HuH-7 (cell line): ENCODE measurements at regions not wholly inside any gene's neighbourhood (a gene's known extent, or its start where the extent isn't known, plus 50 kb on each side); places are given as distances from the start of the nearest gene placed in this dataset.

Source experiments
- DNase-seq: peaks from one replicate; pipeline ENCODE4 v3.0.0; 2011; ENCODE audit warnings: low spot score

DNA sequence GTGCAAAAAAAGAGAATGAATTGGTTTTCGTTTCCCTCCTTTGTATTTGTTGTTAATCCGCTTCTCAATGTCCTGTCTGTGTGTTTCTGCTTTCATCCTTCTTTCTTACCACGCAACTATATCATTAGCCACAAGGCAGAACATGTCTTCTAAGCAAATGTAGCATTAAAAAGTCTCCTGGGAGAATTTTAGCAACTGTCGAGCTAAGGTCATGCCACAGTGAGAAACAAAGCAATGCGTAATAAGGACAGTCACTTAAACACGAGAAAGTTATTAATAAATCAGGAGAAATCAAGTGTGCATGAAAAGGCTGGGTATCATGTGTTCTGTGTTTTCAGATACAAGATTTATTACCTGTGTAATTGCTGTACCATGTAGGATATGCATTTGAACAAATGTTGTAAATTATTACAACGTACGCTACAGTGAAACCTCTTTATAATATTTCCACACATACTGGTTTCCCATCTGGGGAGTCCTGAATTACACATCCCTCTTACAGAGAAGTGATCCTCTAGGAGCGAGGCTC is 890.8 kb downstream of the TRIML1 start:
- no peak for DNase-seq

GRCh38 chr4:189032606-189033338 is 893.5 kb downstream of the TRIML1 start:
- DNase-seq: no peak

- no peak for DNase-seq
Observed at GRCh38 chr4:189033801-189034347, 894.6 kb downstream of the TRIML1 start.

- no peak for DNase-seq
Observed at GRCh38 chr4:189035091-189035490, 895.9 kb downstream of the TRIML1 start.

GRCh38 chr4:189035654-189036053 is 896.4 kb downstream of the TRIML1 start:
- DNase-seq: no peak

- DNase-seq: no peak
Observed at GRCh38 chr4:189036906-189037305, 897.7 kb downstream of the TRIML1 start.

- DNase-seq: no peak
Observed at GRCh38 chr4:189046642-189047041, 894.0 kb upstream of the FRG1 start.

DNA sequence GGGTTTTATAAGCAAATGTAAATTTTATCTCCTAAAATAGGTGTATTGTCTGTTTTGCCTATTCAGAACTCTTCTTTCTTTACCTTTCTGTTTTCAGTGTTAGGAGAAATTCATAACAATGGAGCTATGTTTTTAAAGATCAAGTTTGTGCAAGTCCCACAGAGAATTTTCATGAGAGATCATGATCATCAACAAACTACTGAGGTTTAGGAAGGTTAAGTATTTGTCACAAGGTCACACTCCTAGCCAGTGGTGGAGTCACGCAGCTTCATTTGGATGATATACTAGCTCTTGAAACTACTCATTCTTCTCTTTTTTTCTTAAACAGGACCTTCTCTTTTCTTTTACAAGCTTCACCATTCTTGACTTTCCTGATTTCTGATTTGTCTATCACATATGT is 892.6 kb upstream of the FRG1 start:
- DNase-seq: no peak

GRCh38 chr4:189049682-189050081 is 891.0 kb upstream of the FRG1 start:
- no peak for DNase-seq

GRCh38 chr4:189050643-189051042 is 890.0 kb upstream of the FRG1 start:
- DNase-seq: no peak

DNA sequence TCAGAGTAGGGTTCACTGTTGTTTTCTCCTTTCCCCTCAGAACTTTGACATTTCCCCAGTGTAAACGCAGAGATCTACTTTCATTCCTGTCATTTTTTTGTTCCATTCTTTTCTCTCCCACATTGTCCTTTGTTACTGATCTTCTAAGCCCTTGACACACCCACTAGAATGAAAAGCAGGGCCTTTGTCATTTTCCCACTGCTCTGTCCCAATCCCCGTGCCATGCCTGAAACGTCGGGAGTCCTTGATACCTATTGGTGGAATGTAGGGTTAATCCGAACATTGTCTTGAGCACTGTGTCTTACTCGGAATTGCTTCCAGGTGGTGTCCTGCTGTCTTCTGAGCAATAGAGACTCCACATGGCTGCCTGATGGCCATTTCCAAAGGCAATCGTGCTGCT is 887.1 kb upstream of the FRG1 start:
- DNase-seq: no peak

DNA sequence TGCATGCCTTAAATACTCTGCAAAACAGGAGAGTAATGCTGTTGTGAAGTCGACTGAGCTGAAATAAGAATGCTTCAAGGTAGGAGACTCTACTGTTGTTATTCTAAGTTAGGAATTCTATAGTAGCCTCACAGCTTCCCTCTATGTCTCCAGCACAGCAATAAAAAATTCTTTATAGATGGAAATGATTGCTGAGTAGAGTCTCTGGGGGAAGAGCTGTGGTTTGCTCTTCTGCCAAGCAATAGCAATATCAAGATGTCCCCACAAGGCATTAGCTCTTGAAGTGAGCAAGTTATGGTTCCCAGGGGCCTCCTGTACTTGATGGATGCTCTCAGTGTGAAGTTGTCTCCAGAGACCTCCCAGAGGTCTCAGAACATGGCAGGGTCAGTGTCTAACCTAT is 880.6 kb upstream of the FRG1 start:
- no peak for DNase-seq

DNA sequence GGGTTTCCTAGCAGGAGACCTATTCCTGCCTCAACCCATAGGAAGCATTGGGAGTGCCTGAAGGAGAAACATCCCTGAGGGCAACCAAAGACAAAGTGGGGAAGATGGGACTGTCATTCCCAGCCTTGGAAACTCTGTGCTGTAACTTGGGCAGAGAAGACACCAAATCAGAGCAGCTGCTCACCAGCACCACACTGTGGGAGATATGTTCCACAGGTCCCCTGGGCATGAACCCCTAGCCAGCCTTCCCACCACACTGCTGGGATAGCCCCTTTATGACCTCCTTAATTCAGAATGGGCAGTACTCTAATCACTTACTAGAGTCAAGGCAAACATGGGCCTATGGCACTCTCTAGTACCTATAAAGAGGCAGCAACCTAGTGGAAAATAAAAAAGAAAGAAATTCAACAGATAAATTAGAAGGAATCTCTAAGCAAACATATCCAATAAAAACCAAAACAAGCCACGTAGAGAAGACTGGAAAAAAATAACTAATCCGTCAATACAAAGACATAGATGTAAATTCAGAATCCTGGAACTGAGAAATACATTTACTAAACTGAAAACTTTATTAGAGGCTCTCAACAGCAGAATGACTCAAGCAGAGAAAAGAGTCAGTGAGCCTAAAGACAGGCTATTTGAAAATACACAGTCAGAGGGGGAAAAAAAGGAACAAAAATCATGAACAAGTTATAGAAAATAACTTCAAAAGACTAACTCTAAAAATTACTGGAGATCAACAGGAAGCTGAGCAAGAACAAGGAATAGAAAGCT is 878.4 kb upstream of the FRG1 start:
- no peak for DNase-seq

DNA sequence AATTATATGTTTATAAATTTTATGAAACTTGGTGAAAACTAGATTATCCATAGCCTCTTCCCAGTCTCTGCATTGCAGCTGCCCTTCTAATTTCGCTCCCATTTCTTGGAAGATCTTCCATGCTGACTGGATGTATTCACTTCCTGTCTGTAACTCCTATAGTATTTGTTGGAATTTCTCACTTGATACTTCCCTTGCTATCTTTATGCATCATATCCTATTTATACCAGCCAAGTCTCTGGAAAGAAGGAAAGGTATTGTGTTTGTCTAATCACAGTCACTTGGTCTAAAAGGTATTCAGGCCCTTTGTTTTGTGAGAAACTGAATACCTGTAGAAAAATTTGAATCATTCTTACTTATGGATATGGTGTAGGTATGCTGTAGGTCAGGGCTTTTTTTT is 870.9 kb upstream of the FRG1 start:
- DNase-seq: no peak

GRCh38 chr4:189071241-189071640 is 869.4 kb upstream of the FRG1 start:
- DNase-seq: no peak

DNA sequence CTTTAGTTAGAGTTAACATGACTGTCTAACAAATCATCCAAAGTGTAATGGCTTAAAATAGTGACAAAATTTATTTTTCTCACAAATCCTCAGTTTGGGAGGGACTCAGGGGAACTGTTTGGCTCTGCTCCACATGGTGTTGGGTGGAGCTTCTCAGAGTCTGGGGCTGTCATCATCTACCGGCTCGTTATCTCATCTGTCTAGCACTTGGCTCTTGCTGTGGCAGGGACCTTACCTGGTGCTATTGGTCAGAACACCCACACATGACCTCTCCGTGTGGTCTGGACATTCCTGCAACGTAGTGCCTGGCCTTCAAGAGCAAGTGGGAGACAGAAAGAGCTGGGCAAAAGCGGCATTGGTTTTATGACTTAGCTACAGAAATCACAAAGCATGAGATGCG is 866.9 kb upstream of the FRG1 start:
- DNase-seq: no peak

DNA sequence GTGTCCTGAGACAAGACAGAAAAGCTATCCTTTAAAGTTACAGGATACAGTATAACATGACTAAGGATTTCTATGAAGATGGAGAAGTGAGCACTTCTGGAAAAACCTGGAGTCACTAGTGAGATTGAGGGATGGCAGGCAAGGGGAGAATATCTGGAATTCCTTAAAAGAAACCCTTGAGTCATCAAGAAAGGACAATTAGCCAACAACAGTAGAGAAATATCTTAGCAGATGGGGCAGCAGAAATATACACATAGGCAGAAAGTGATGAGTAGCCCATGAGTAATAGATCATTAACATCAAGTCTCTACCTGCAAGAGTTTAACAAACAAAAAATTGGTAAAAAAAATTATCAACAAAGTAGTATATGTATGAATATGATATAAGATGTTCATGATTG is 858.8 kb upstream of the FRG1 start:
- DNase-seq: no peak

GRCh38 chr4:189083769-189084168 is 856.9 kb upstream of the FRG1 start:
- DNase-seq: no peak

GRCh38 chr4:189084671-189085070 is 856.0 kb upstream of the FRG1 start:
- no peak for DNase-seq

- DNase-seq: no peak
Observed at GRCh38 chr4:189087971-189088370, 852.7 kb upstream of the FRG1 start.

DNA sequence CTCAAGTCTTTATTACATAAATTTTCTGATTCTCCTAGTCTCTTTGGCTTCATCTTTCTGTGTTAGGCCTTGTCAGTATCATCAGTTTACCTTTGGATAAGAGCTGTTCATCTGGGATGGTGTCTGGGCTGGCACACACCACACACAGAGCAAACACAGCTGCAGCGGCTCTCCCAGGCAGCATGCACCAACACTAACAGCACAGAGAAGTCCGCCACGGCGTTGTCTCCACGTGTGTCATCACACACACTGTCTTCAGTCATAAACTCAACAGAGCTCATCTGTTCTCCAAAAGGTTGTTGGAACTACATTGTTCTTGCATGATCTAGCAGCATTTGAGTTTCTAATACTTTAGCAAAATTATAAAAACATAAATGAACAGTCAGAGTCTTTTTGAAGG is 851.9 kb upstream of the FRG1 start:
- DNase-seq: no peak

DNA sequence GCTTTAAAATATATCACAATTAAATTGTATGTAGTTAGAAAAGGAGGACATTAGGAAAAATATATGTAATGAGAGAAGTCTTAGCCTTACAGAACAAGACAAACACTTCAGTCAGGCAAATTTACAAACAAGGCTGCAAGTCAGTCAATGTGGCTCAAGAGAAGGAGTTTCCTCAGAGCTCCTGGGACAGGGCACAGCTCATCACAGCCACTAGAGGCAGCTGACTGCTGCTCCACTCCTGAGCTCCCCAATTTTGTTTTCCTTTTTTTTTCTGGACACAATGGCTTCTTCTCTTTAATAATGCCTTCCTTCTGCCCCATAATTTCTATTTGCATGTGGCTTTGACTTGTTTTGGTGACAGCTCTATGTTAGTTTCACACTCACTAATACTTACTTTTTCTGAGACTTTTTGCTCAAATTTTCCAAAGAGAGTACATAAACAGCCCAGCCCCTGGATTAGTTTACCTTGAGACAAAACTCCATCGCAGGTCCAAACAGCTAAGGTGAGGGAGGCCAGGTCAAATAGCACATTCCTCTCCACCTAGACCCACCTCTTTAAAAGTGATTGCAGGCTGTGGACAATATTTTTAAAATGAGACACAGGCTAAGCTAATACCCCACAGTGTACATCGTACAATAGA is 850.4 kb upstream of the FRG1 start:
- DNase-seq: no peak

DNA sequence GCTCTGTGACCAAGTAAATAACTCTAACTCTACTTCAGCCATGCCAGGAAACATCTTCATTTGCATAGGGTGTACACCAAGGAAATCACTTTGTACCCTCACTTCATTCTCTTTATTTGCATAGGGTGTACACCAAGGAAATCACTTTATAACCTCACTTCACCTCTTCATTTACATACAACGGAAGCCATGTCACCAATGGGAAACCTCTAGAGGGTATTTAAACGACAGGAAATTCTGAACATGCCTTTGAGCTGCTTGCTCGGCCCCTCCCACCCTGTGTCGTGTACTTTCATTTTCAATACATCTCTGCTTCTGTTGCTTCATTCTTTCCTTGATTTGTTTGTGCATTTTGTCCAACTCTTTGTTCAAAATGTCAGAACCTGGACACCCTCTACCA is 848.1 kb upstream of the FRG1 start:
- DNase-seq: no peak
